ENCODE measurements at regions not wholly inside any gene's neighbourhood (a gene's known extent, or its start where the extent isn't known, plus 50 kb on each side); places are given as distances from the start of the nearest gene placed in this dataset.

DNA sequence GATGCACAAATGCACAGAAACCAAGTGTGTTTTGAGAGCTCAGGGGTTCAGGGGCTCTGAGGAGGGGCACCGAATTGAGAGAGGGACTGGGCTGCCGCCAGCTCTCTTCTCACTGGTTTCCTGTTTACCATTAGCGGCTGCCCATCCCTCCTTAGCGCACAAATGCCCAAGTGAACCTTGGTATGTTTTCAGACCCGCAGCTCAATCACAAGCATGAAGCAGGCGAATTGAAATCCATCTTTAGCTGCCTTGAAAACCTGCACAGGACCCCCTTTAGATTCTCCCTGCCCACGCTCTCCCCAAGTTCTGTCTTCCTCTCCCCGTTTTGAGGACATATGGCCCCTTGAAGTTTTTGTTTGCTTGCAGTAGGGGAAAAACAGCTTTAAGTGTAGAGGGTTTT, 61.1 kb upstream of the ACOT11 start:
- TF ChIP-seq POLR2A (IDR thresholded peaks at IDR 0.05) = no peak
- TF ChIP-seq, protein P1, sequence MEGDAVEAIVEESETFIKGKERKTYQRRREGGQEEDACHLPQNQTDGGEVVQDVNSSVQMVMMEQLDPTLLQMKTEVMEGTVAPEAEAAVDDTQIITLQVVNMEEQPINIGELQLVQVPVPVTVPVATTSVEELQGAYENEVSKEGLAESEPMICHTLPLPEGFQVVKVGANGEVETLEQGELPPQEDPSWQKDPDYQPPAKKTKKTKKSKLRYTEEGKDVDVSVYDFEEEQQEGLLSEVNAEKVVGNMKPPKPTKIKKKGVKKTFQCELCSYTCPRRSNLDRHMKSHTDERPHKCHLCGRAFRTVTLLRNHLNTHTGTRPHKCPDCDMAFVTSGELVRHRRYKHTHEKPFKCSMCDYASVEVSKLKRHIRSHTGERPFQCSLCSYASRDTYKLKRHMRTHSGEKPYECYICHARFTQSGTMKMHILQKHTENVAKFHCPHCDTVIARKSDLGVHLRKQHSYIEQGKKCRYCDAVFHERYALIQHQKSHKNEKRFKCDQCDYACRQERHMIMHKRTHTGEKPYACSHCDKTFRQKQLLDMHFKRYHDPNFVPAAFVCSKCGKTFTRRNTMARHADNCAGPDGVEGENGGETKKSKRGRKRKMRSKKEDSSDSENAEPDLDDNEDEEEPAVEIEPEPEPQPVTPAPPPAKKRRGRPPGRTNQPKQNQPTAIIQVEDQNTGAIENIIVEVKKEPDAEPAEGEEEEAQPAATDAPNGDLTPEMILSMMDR (IDR thresholded peaks at IDR 0.05) = no peak
- no peak for TF ChIP-seq EP300 (IDR thresholded peaks at IDR 0.05)
- no peak for TF ChIP-seq POLR2AphosphoS5 (IDR thresholded peaks at IDR 0.05)
- peak overlapping the region in 1 of 4 donors; percentile 63 for H3K4me3 ChIP-seq

DNA sequence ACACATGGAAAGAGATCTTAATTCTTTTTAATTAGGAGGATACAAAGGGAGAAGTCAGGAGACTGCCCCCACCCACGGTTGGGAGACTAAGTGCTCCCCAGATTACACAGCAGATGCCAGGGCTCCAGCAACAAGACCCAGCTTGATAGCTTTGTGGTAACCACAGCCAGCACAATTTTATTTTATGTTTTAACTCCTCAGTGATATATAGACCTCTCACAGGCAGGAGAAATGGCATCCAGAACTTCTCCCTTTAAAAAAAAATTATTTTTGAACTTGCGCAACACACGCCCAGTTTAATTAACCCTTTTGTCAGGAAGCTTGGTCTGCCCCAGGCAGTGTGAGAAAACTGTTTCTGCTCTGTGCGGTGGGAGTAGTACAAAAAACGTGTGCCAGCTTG, 62.6 kb upstream of the ACOT11 start:
- WGBS, 5 donors = 39 to 70% (median 59%) methylated on average over 5 of the region's 5 CpGs
- intact Hi-C loops (cut with DNase I; ENCODE audit: low total_unique reads) = loop anchor here (5.0 kb wide), 1 partner anchor 73 kb away; no protein-coding TSS in a partner anchor
- peaks cover 30 to 46% (median 40%) of the 10 kb centered on the region in 4 donors for H3K4me1 ChIP-seq
- no peak overlapping the region for H3K4me3 ChIP-seq
- no peaks in the 10 kb centered on the region for H3K27me3 ChIP-seq
- no peaks in the 10 kb centered on the region for H3K9me3 ChIP-seq
- H3K27ac ChIP-seq = no peak overlapping the region
- DNase-seq = no peak
- no peaks in the 10 kb centered on the region for H3K36me3 ChIP-seq
- TF ChIP-seq EP300 (IDR thresholded peaks at IDR 0.05) = no peak
- no peak for TF ChIP-seq POLR2AphosphoS5 (IDR thresholded peaks at IDR 0.05)
- TF ChIP-seq, protein P1 (IDR thresholded peaks at IDR 0.05) = no peak
- no peak for TF ChIP-seq POLR2A (IDR thresholded peaks at IDR 0.05)

More for the DNA sequence above, 61.1 kb upstream of the ACOT11 start:
- Histone ChIP-seq H3K27me3 (no peaks in the 10 kb centered on the region), H3K4me1 (peaks cover 30 to 52% (median 39%) of the 10 kb centered on the region in 4 donors), H3K36me3 (no peaks in the 10 kb centered on the region), H3K27ac (peak overlapping the region in 4 of 5 donors; percentile 5 to 95 (median 90)), H3K9me3 (no peaks in the 10 kb centered on the region)
- no peak for DNase-seq
- intact Hi-C loops (cut with DNase I; ENCODE audit: low total_unique reads) = loop anchor here (5.0 kb wide), 1 partner anchor 75 kb away; no protein-coding TSS in a partner anchor
- 15 to 30% (median 20%) methylated on average over 8 of the region's 8 CpGs for WGBS, 5 donors

GRCh38 chr1:54483875-54484437, 64.1 kb upstream of the ACOT11 start:
- H3K27me3 ChIP-seq = no peaks in the 10 kb centered on the region
- TF ChIP-seq POLR2A (IDR thresholded peaks at IDR 0.05) (no peak), EP300 (IDR thresholded peaks at IDR 0.05) (no peak), POLR2AphosphoS5 (IDR thresholded peaks at IDR 0.05) (no peak)
- TF ChIP-seq, protein P1 (IDR thresholded peaks at IDR 0.05) = no peak
- DNase-seq = no peak
- H3K4me3 ChIP-seq = no peak overlapping the region
- no peak overlapping the region for H3K27ac ChIP-seq
- H3K36me3 ChIP-seq = no peaks in the 10 kb centered on the region
- no peaks in the 10 kb centered on the region for H3K9me3 ChIP-seq
- intact Hi-C loops (cut with DNase I; ENCODE audit: low total_unique reads) = no loop called here
- H3K4me1 ChIP-seq = peaks cover 19 to 34% (median 29%) of the 10 kb centered on the region in 4 donors
- WGBS, 5 donors = 82 to 87% (median 86%) methylated on average over 11 of the region's 11 CpGs

- intact Hi-C loops (cut with DNase I; ENCODE audit: low total_unique reads) = no loop called here
- WGBS, 5 donors = 48 to 75% (median 61%) methylated on average over 5 of the region's 5 CpGs
Measured at GRCh38 chr1:54481201-54481884, 66.7 kb upstream of the ACOT11 start.

More at GRCh38 chr1:54481201-54481884, 66.7 kb upstream of the ACOT11 start:
- peaks cover 1 to 17% (median 10%) of the 10 kb centered on the region in 4 donors for H3K4me1 ChIP-seq
- H3K27ac ChIP-seq = no peak overlapping the region
- H3K36me3 ChIP-seq = no peaks in the 10 kb centered on the region
- peak in 1 of 2 donors; percentile 67 for DNase-seq
- TF ChIP-seq EP300 (IDR thresholded peaks at IDR 0.05) (no peak), POLR2AphosphoS5 (IDR thresholded peaks at IDR 0.05) (no peak), POLR2A (IDR thresholded peaks at IDR 0.05) (no peak)
- TF ChIP-seq, protein P1 (IDR thresholded peaks at IDR 0.05) = no peak
- H3K4me3 ChIP-seq = no peak overlapping the region
- H3K27me3 ChIP-seq = no peaks in the 10 kb centered on the region
- H3K9me3 ChIP-seq = no peaks in the 10 kb centered on the region

Measured in stomach (tissue), 8 donors.